Activated CD4-positive, alpha-beta T cell treated with anti-CD3 and anti-CD28 coated beads, Interleukin-2, amount 10 ng/mL, durations not matched to agents 24 days and 14 days (primary cell): ENCODE measurements at regions not wholly inside any gene's neighbourhood (a gene's known extent, or its start where the extent isn't known, plus 50 kb on each side); places are given as distances from the start of the nearest gene placed in this dataset.

Experiments used
- DNase-seq: peaks from one replicate; pipeline ENCODE4 v3.0.0; 2022
- H3K27ac Mint-ChIP-seq: one replicate; pipeline ENCODE4 v1.8.0; 2022; ENCODE audit warnings: mild to moderate bottlenecking, mixed read lengths
- H3K27me3 Mint-ChIP-seq: one replicate; pipeline ENCODE4 v1.8.0; 2022; ENCODE audit warnings: mixed read lengths
- H3K36me3 Mint-ChIP-seq: one replicate; pipeline ENCODE4 v1.8.0; 2022; ENCODE audit warnings: low read depth, mild to moderate bottlenecking, mixed read lengths
- H3K4me1 Mint-ChIP-seq: one replicate; pipeline ENCODE4 v1.8.0; 2021; ENCODE audit warnings: mixed read lengths
- H3K4me3 Mint-ChIP-seq: one replicate; pipeline ENCODE4 v1.8.0; 2022; ENCODE audit warnings: mild to moderate bottlenecking, moderate library complexity, mixed read lengths
- H3K9me3 Mint-ChIP-seq: one replicate; pipeline ENCODE4 v1.8.0; 2021; ENCODE audit warnings: mixed read lengths
- intact Hi-C: fragments of 100-400 bp; cut with micrococcal nuclease; formaldehyde crosslinking; loops from one replicate; pipeline ENCODE4 v1.15.1; 2023

GRCh38 chr20:40203032-40203431, 486.0 kb downstream of the MAFB start:
- intact Hi-C loops, result no loop called here
- Mint-ChIP-seq H3K27me3 (no peaks in the 10 kb centered on the region), H3K27ac (no peak overlapping the region), H3K4me1 (no peaks in the 10 kb centered on the region), H3K36me3 (no peaks in the 10 kb centered on the region), H3K9me3 (no peaks in the 10 kb centered on the region), H3K4me3 (no peak overlapping the region)
- no peak for DNase-seq

GRCh38 chr20:40197691-40198090, 491.3 kb downstream of the MAFB start:
- H3K36me3 Mint-ChIP-seq, result no peaks in the 10 kb centered on the region
- H3K27me3 Mint-ChIP-seq, result no peaks in the 10 kb centered on the region
- no peaks in the 10 kb centered on the region for H3K9me3 Mint-ChIP-seq
- no peak overlapping the region for H3K27ac Mint-ChIP-seq
- DNase-seq, result peak; percentile 10
- intact Hi-C loops, result no loop called here
- no peaks in the 10 kb centered on the region for H3K4me1 Mint-ChIP-seq
- no peak overlapping the region for H3K4me3 Mint-ChIP-seq

- no peaks in the 10 kb centered on the region for H3K9me3 Mint-ChIP-seq
- no peaks in the 10 kb centered on the region for H3K27me3 Mint-ChIP-seq
- H3K4me3 Mint-ChIP-seq, result no peak overlapping the region
Measured at GRCh38 chr20:40196846-40197436, 492.1 kb downstream of the MAFB start.

GRCh38 chr20:40195742-40196141, 493.3 kb downstream of the MAFB start:
- no peak overlapping the region for H3K4me3 Mint-ChIP-seq
- no peaks in the 10 kb centered on the region for H3K9me3 Mint-ChIP-seq
- intact Hi-C loops, result no loop called here
- H3K27ac Mint-ChIP-seq, result no peak overlapping the region
- H3K4me1 Mint-ChIP-seq, result no peaks in the 10 kb centered on the region
- no peaks in the 10 kb centered on the region for H3K36me3 Mint-ChIP-seq
- peak; percentile 24 for DNase-seq
- H3K27me3 Mint-ChIP-seq, result no peaks in the 10 kb centered on the region

More at GRCh38 chr20:40196846-40197436, 492.1 kb downstream of the MAFB start:
- DNase-seq, result peak; percentile 6
- intact Hi-C loops, result no loop called here
- no peaks in the 10 kb centered on the region for H3K4me1 Mint-ChIP-seq
- H3K36me3 Mint-ChIP-seq, result no peaks in the 10 kb centered on the region
- H3K27ac Mint-ChIP-seq, result no peak overlapping the region

GRCh38 chr20:40192529-40192928, 496.5 kb downstream of the MAFB start:
- DNase-seq, result peak; percentile 24
- intact Hi-C loops, result no loop called here
- H3K27me3 Mint-ChIP-seq, result no peaks in the 10 kb centered on the region
- H3K4me1 Mint-ChIP-seq, result no peaks in the 10 kb centered on the region
- no peaks in the 10 kb centered on the region for H3K36me3 Mint-ChIP-seq
- no peak overlapping the region for H3K4me3 Mint-ChIP-seq
- no peaks in the 10 kb centered on the region for H3K9me3 Mint-ChIP-seq
- H3K27ac Mint-ChIP-seq, result no peak overlapping the region

GRCh38 chr20:40192081-40192480, 497.0 kb downstream of the MAFB start:
- H3K27me3 Mint-ChIP-seq, result no peaks in the 10 kb centered on the region
- H3K4me3 Mint-ChIP-seq, result no peak overlapping the region
- intact Hi-C loops, result no loop called here
- no peak overlapping the region for H3K27ac Mint-ChIP-seq
- H3K4me1 Mint-ChIP-seq, result no peaks in the 10 kb centered on the region
- H3K9me3 Mint-ChIP-seq, result no peaks in the 10 kb centered on the region
- peak; percentile 19 for DNase-seq
- no peaks in the 10 kb centered on the region for H3K36me3 Mint-ChIP-seq

- H3K27me3 Mint-ChIP-seq, result no peaks in the 10 kb centered on the region
- intact Hi-C loops, result no loop called here
- no peak overlapping the region for H3K4me3 Mint-ChIP-seq
- no peaks in the 10 kb centered on the region for H3K4me1 Mint-ChIP-seq
- no peak overlapping the region for H3K27ac Mint-ChIP-seq
- no peaks in the 10 kb centered on the region for H3K36me3 Mint-ChIP-seq
- DNase-seq, result no peak
- H3K9me3 Mint-ChIP-seq, result no peaks in the 10 kb centered on the region
Measured at GRCh38 chr20:40191573-40191972, 497.5 kb downstream of the MAFB start.

- intact Hi-C loops, result no loop called here
- DNase-seq, result no peak
- Mint-ChIP-seq H3K27ac (no peak overlapping the region), H3K27me3 (no peaks in the 10 kb centered on the region), H3K9me3 (no peaks in the 10 kb centered on the region), H3K4me1 (no peaks in the 10 kb centered on the region), H3K36me3 (no peaks in the 10 kb centered on the region), H3K4me3 (no peak overlapping the region)
Measured at GRCh38 chr20:40189621-40190020, 499.4 kb downstream of the MAFB start.

GRCh38 chr20:40188319-40188718, 500.7 kb downstream of the MAFB start:
- Mint-ChIP-seq H3K4me1 (no peaks in the 10 kb centered on the region), H3K27me3 (no peaks in the 10 kb centered on the region), H3K4me3 (no peak overlapping the region), H3K9me3 (no peaks in the 10 kb centered on the region), H3K36me3 (no peaks in the 10 kb centered on the region), H3K27ac (no peak overlapping the region)
- no peak for DNase-seq
- intact Hi-C loops, result no loop called here

GRCh38 chr20:40186826-40187225, 502.2 kb downstream of the MAFB start:
- H3K27ac Mint-ChIP-seq, result no peak overlapping the region
- no peak overlapping the region for H3K4me3 Mint-ChIP-seq
- DNase-seq, result no peak
- no peaks in the 10 kb centered on the region for H3K4me1 Mint-ChIP-seq
- H3K27me3 Mint-ChIP-seq, result no peaks in the 10 kb centered on the region
- no peaks in the 10 kb centered on the region for H3K36me3 Mint-ChIP-seq
- intact Hi-C loops, result no loop called here
- H3K9me3 Mint-ChIP-seq, result no peaks in the 10 kb centered on the region

GRCh38 chr20:40181676-40182075, 507.4 kb downstream of the MAFB start:
- Mint-ChIP-seq H3K27me3 (no peaks in the 10 kb centered on the region), H3K27ac (no peak overlapping the region), H3K4me1 (no peaks in the 10 kb centered on the region), H3K9me3 (no peaks in the 10 kb centered on the region), H3K36me3 (no peaks in the 10 kb centered on the region), H3K4me3 (no peak overlapping the region)
- intact Hi-C loops, result no loop called here
- no peak for DNase-seq

- intact Hi-C loops, result no loop called here
- Mint-ChIP-seq H3K9me3 (no peaks in the 10 kb centered on the region), H3K27ac (no peak overlapping the region), H3K4me1 (no peaks in the 10 kb centered on the region), H3K36me3 (no peaks in the 10 kb centered on the region), H3K27me3 (no peaks in the 10 kb centered on the region), H3K4me3 (no peak overlapping the region)
- DNase-seq, result no peak
Measured at GRCh38 chr20:40176098-40176841, 512.8 kb downstream of the MAFB start.

- intact Hi-C loops, result no loop called here
- no peaks in the 10 kb centered on the region for H3K4me1 Mint-ChIP-seq
- DNase-seq, result no peak
- no peaks in the 10 kb centered on the region for H3K36me3 Mint-ChIP-seq
- peaks cover 2% of the 10 kb centered on the region for H3K27me3 Mint-ChIP-seq
- H3K4me3 Mint-ChIP-seq, result no peak overlapping the region
- H3K9me3 Mint-ChIP-seq, result no peaks in the 10 kb centered on the region
- H3K27ac Mint-ChIP-seq, result no peak overlapping the region
Measured at GRCh38 chr20:40175296-40175695, 513.7 kb downstream of the MAFB start.

GRCh38 chr20:40173872-40174271, 515.2 kb downstream of the MAFB start:
- Mint-ChIP-seq H3K9me3 (no peaks in the 10 kb centered on the region), H3K4me3 (no peak overlapping the region), H3K27ac (no peak overlapping the region), H3K4me1 (no peaks in the 10 kb centered on the region), H3K36me3 (no peaks in the 10 kb centered on the region), H3K27me3 (peaks cover 2% of the 10 kb centered on the region)
- DNase-seq, result no peak
- intact Hi-C loops, result no loop called here
